ENCODE measurements at regions not wholly inside any gene's neighbourhood (a gene's known extent, or its start where the extent isn't known, plus 50 kb on each side); places are given as distances from the start of the nearest gene placed in this dataset.

- no peaks in the 10 kb centered on the region for H3K36me3 ChIP-seq (ENCODE audit: low read length)
- H3K4me3 ChIP-seq (ENCODE audit: insufficient read depth, low read length, poor library complexity, severe bottlenecking), result no peak overlapping the region
- H3K9me3 ChIP-seq (ENCODE audit: insufficient read depth, low read length), result no peaks in the 10 kb centered on the region
- H2AFZ ChIP-seq (ENCODE audit: low read depth, low read length, severe bottlenecking), result no peak overlapping the region
- H3K27ac ChIP-seq (ENCODE audit: low read depth, low read length), result no peak overlapping the region
- no peaks in the 10 kb centered on the region for H4K20me1 ChIP-seq (ENCODE audit: low read depth, low read length)
- H3K9me2 ChIP-seq (replicated peaks; ENCODE audit: insufficient read depth, low read length), result no peaks in the 10 kb centered on the region
- TF ChIP-seq EZH2phosphoT487 (conservative IDR thresholded peaks at IDR 0.05; ENCODE audit: low read length) (no peak), CTCF (IDR thresholded peaks at IDR 0.05; ENCODE audit: insufficient read depth, low read length, poor library complexity, severe bottlenecking) (no peak)
- no peak overlapping the region for H3K9ac ChIP-seq (ENCODE audit: low read length)
- H3K27me3 ChIP-seq (ENCODE audit: low read length), result no peaks in the 10 kb centered on the region
- H3K4me2 ChIP-seq (ENCODE audit: low read depth, low read length, poor library complexity, severe bottlenecking), result no peak overlapping the region
- no peaks in the 10 kb centered on the region for H3K79me2 ChIP-seq (ENCODE audit: insufficient read depth, low read length)
- no peaks in the 10 kb centered on the region for H3F3A ChIP-seq (ENCODE audit: insufficient read depth)
Observed at GRCh38 chr4:23371533-23371932, 518.3 kb downstream of the PPARGC1A start.

GRCh38 chr4:23369331-23369730, 520.5 kb downstream of the PPARGC1A start:
- Histone ChIP-seq H3K9ac (ENCODE audit: low read length) (no peak overlapping the region), H2AFZ (ENCODE audit: low read depth, low read length, severe bottlenecking) (no peak overlapping the region), H3K27me3 (ENCODE audit: low read length) (no peaks in the 10 kb centered on the region), H4K20me1 (ENCODE audit: low read depth, low read length) (no peaks in the 10 kb centered on the region), H3K36me3 (ENCODE audit: low read length) (no peaks in the 10 kb centered on the region), H3K9me3 (ENCODE audit: insufficient read depth, low read length) (no peaks in the 10 kb centered on the region), H3K9me2 (replicated peaks; ENCODE audit: insufficient read depth, low read length) (no peaks in the 10 kb centered on the region), H3K4me2 (ENCODE audit: low read depth, low read length, poor library complexity, severe bottlenecking) (no peak overlapping the region), H3F3A (ENCODE audit: insufficient read depth) (no peaks in the 10 kb centered on the region), H3K4me3 (ENCODE audit: insufficient read depth, low read length, poor library complexity, severe bottlenecking) (no peak overlapping the region), H3K27ac (ENCODE audit: low read depth, low read length) (no peak overlapping the region), H3K79me2 (ENCODE audit: insufficient read depth, low read length) (no peaks in the 10 kb centered on the region)
- TF ChIP-seq CTCF (IDR thresholded peaks at IDR 0.05; ENCODE audit: insufficient read depth, low read length, poor library complexity, severe bottlenecking) (no peak), EZH2phosphoT487 (conservative IDR thresholded peaks at IDR 0.05; ENCODE audit: low read length) (no peak)

- Histone ChIP-seq H3F3A (ENCODE audit: insufficient read depth) (no peaks in the 10 kb centered on the region), H3K9me2 (replicated peaks; ENCODE audit: insufficient read depth, low read length) (no peaks in the 10 kb centered on the region), H3K9ac (ENCODE audit: low read length) (no peak overlapping the region), H3K4me3 (ENCODE audit: insufficient read depth, low read length, poor library complexity, severe bottlenecking) (no peak overlapping the region), H3K79me2 (ENCODE audit: insufficient read depth, low read length) (no peaks in the 10 kb centered on the region), H3K36me3 (ENCODE audit: low read length) (no peaks in the 10 kb centered on the region), H3K27me3 (ENCODE audit: low read length) (no peaks in the 10 kb centered on the region), H3K4me2 (ENCODE audit: low read depth, low read length, poor library complexity, severe bottlenecking) (no peak overlapping the region), H2AFZ (ENCODE audit: low read depth, low read length, severe bottlenecking) (no peak overlapping the region), H3K27ac (ENCODE audit: low read depth, low read length) (no peak overlapping the region), H3K9me3 (ENCODE audit: insufficient read depth, low read length) (no peaks in the 10 kb centered on the region), H4K20me1 (ENCODE audit: low read depth, low read length) (no peaks in the 10 kb centered on the region)
- TF ChIP-seq EZH2phosphoT487 (conservative IDR thresholded peaks at IDR 0.05; ENCODE audit: low read length), result no peak
- TF ChIP-seq CTCF (IDR thresholded peaks at IDR 0.05; ENCODE audit: insufficient read depth, low read length, poor library complexity, severe bottlenecking), result no peak
Observed at GRCh38 chr4:23368081-23368697, 521.7 kb downstream of the PPARGC1A start.

Data from SU-DHL-6 (cell line).